ENCODE measurements at regions not wholly inside any gene's neighbourhood (a gene's known extent, or its start where the extent isn't known, plus 50 kb on each side); places are given as distances from the start of the nearest gene placed in this dataset.
"Not testable (repeated sequence)": the region's sequence is repeated elsewhere in the genome, so short reads cannot be mapped to it uniquely, and the experiment has no call there.

- H3K4me1 Mint-ChIP-seq (ENCODE audit: unreplicated experiment), result no peaks in the 10 kb centered on the region
- H3K27ac Mint-ChIP-seq (ENCODE audit: unreplicated experiment), result no peak overlapping the region
- H3K27me3 Mint-ChIP-seq (ENCODE audit: unreplicated experiment), result no peaks in the 10 kb centered on the region
- TF ChIP-seq, protein P1, sequence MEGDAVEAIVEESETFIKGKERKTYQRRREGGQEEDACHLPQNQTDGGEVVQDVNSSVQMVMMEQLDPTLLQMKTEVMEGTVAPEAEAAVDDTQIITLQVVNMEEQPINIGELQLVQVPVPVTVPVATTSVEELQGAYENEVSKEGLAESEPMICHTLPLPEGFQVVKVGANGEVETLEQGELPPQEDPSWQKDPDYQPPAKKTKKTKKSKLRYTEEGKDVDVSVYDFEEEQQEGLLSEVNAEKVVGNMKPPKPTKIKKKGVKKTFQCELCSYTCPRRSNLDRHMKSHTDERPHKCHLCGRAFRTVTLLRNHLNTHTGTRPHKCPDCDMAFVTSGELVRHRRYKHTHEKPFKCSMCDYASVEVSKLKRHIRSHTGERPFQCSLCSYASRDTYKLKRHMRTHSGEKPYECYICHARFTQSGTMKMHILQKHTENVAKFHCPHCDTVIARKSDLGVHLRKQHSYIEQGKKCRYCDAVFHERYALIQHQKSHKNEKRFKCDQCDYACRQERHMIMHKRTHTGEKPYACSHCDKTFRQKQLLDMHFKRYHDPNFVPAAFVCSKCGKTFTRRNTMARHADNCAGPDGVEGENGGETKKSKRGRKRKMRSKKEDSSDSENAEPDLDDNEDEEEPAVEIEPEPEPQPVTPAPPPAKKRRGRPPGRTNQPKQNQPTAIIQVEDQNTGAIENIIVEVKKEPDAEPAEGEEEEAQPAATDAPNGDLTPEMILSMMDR (IDR thresholded peaks at IDR 0.05), result no peak
- H3K36me3 Mint-ChIP-seq (ENCODE audit: unreplicated experiment), result no peaks in the 10 kb centered on the region
- H3K4me3 Mint-ChIP-seq (ENCODE audit: unreplicated experiment), result no peak overlapping the region
- H3K9me3 Mint-ChIP-seq (ENCODE audit: unreplicated experiment), result peaks cover 66% of the 10 kb centered on the region
- DNase-seq (ENCODE audit: extremely low spot score, unreplicated experiment), result no peak
These were observed 106.2 kb upstream of the KLF8 start for GRCh38 chrX:56125946-56126345.

GRCh38 chrX:56130031-56130430 lies 102.1 kb upstream of the KLF8 start:
- no peaks in the 10 kb centered on the region for H3K36me3 Mint-ChIP-seq (ENCODE audit: unreplicated experiment)

GRCh38 chrX:56130436-56130835 lies 101.7 kb upstream of the KLF8 start:
- DNase-seq (ENCODE audit: extremely low spot score, unreplicated experiment), result no peak
- Mint-ChIP-seq H3K27ac (ENCODE audit: unreplicated experiment) (no peak overlapping the region), H3K27me3 (ENCODE audit: unreplicated experiment) (no peaks in the 10 kb centered on the region), H3K4me1 (ENCODE audit: unreplicated experiment) (no peaks in the 10 kb centered on the region), H3K9me3 (ENCODE audit: unreplicated experiment) (peaks cover 63% of the 10 kb centered on the region), H3K36me3 (ENCODE audit: unreplicated experiment) (no peaks in the 10 kb centered on the region), H3K4me3 (ENCODE audit: unreplicated experiment) (no peak overlapping the region)
- TF ChIP-seq, protein P1 (IDR thresholded peaks at IDR 0.05), result no peak

More at GRCh38 chrX:56130031-56130430, 102.1 kb upstream of the KLF8 start:
- Mint-ChIP-seq H3K27ac (ENCODE audit: unreplicated experiment) (no peak overlapping the region), H3K27me3 (ENCODE audit: unreplicated experiment) (no peaks in the 10 kb centered on the region), H3K9me3 (ENCODE audit: unreplicated experiment) (peaks cover 67% of the 10 kb centered on the region), H3K4me3 (ENCODE audit: unreplicated experiment) (no peak overlapping the region), H3K4me1 (ENCODE audit: unreplicated experiment) (no peaks in the 10 kb centered on the region)
- TF ChIP-seq, protein P1 (IDR thresholded peaks at IDR 0.05), result no peak
- no peak for DNase-seq (ENCODE audit: extremely low spot score, unreplicated experiment)

DNA sequence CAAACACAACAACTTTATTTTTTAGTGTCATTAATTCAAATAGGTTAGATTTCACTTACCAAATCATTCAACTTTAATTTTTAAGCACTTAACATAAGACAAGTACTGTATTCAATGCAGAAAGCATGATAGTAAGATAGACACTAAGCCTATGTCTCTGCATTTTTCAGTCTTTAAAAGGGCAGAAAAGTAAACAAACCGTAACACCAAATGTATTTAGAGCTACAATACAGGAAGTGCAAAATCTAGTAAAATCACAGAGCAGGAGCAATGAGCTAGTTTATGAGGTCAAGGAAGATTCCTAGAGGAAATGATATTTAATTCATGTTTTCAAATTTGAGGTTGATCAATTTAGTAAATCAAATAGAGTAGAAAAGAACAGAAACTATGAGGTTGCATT lies 68.0 kb upstream of the KLF8 start:
- H3K4me3 Mint-ChIP-seq (ENCODE audit: unreplicated experiment); H3K36me3 Mint-ChIP-seq (ENCODE audit: unreplicated experiment); H3K27ac Mint-ChIP-seq (ENCODE audit: unreplicated experiment); H3K4me1 Mint-ChIP-seq (ENCODE audit: unreplicated experiment); H3K27me3 Mint-ChIP-seq (ENCODE audit: unreplicated experiment); DNase-seq (ENCODE audit: extremely low spot score, unreplicated experiment): not testable (repeated sequence)
- peaks cover 35% of the 10 kb centered on the region for H3K9me3 Mint-ChIP-seq (ENCODE audit: unreplicated experiment)

Data from osteocyte (in vitro differentiated cells).